ENCODE measurements at regions not wholly inside any gene's neighbourhood (a gene's known extent, or its start where the extent isn't known, plus 50 kb on each side); places are given as distances from the start of the nearest gene placed in this dataset.

- DNase-seq: no peak
These were observed 94.0 kb upstream of the SULT1C3 start for GRCh38 chr2:108145557-108146326.

- DNase-seq: no peak
These were observed 91.2 kb upstream of the SULT1C3 start for GRCh38 chr2:108148555-108148954.

- no peak for DNase-seq
These were observed 85.3 kb upstream of the SULT1C3 start for GRCh38 chr2:108154366-108155061.

GRCh38 chr2:108161298-108161697 is 78.5 kb upstream of the SULT1C3 start:
- DNase-seq: no peak

GRCh38 chr2:108164318-108164717 is 75.5 kb upstream of the SULT1C3 start:
- DNase-seq: no peak

- DNase-seq: no peak
These were observed 74.0 kb upstream of the SULT1C3 start for GRCh38 chr2:108165729-108166128.

- DNase-seq: no peak
These were observed 72.1 kb upstream of the SULT1C3 start for GRCh38 chr2:108167699-108168098.

- DNase-seq: no peak
These were observed 69.7 kb upstream of the SULT1C3 start for GRCh38 chr2:108169982-108170625.

GRCh38 chr2:108171657-108172056 is 68.1 kb upstream of the SULT1C3 start:
- DNase-seq: no peak

- no peak for DNase-seq
These were observed 57.3 kb upstream of the SULT1C3 start for GRCh38 chr2:108182489-108182888.

- DNase-seq: no peak
These were observed 55.3 kb upstream of the SULT1C3 start for GRCh38 chr2:108184419-108184818.

GRCh38 chr2:108189316-108189715 is 50.5 kb upstream of the SULT1C3 start:
- no peak for DNase-seq
